H1 (cell line): ENCODE measurements at regions not wholly inside any gene's neighbourhood (a gene's known extent, or its start where the extent isn't known, plus 50 kb on each side); places are given as distances from the start of the nearest gene placed in this dataset.
"Not testable (repeated sequence)": the region's sequence is repeated elsewhere in the genome, so short reads cannot be mapped to it uniquely, and the experiment has no call there.

Source experiments
- CTCF ChIA-PET: fragments of 300-600 bp; sonication (Branson Sonifier 250); formaldehyde crosslinking; loops from one replicate; lab custom pipeline; 2021; ENCODE audit not compliant: partially characterized antibody; lab: Charles Lee
- POLR2A ChIA-PET: fragments of 300-600 bp; sonication (Branson Sonifier 250); formaldehyde crosslinking; loops from one replicate; lab custom pipeline; 2021; ENCODE audit warnings: inconsistent platforms; ENCODE audit not compliant: partially characterized antibody; lab: Charles Lee
- DNase-seq, 2 experiments: peaks; one replicate each; pipeline versions ENCODE4 v3.0.0 to v3.0.0-alpha.2; 2010 to 2022; ENCODE audit warnings: low spot score in 2 of 2, low read depth in 1 of 2, mixed read lengths in 1 of 2
- FAIRE-seq: peaks from 2 replicates; lab custom pipeline; 2011; peaks lifted over from hg19 to GRCh38; lab: Jason Lieb, UNC
- H2AFZ ChIP-seq: 2 replicates; pipeline ENCODE4 v1.8.1; 2012; ENCODE audit warnings: low read length, inconsistent platforms
- H2AK5ac ChIP-seq: 2 replicates; pipeline ENCODE4 v1.6.1; 2013; ENCODE audit warnings: low read depth, low read length
- H2BK120ac ChIP-seq: replicated peaks from 2 replicates; pipeline ENCODE3; 2013; ENCODE audit warnings: low read depth, low read length, inconsistent platforms
- H2BK12ac ChIP-seq: 2 replicates; pipeline ENCODE4 v1.6.1; 2013; ENCODE audit warnings: low read depth, low read length
- H2BK15ac ChIP-seq: 2 replicates; pipeline ENCODE4 v1.6.1; 2013; ENCODE audit warnings: low read length
- H2BK20ac ChIP-seq: 2 replicates; pipeline ENCODE4 v1.6.1; 2013; ENCODE audit warnings: low read length
- H2BK5ac ChIP-seq: 2 replicates; pipeline ENCODE4 v1.6.1; 2013; ENCODE audit warnings: low read depth, low read length
- H3K14ac ChIP-seq: 2 replicates; pipeline ENCODE4 v1.6.1; 2013; ENCODE audit warnings: inconsistent platforms; ENCODE audit not compliant: insufficient read length
- H3K18ac ChIP-seq: 2 replicates; pipeline ENCODE4 v1.6.1; 2013; ENCODE audit warnings: low read length; ENCODE audit errors: extremely low read depth
- H3K23ac ChIP-seq: 2 replicates; pipeline ENCODE4 v1.6.1; 2013; ENCODE audit warnings: inconsistent platforms; ENCODE audit not compliant: insufficient read length
- H3K23me2 ChIP-seq: 2 replicates; pipeline ENCODE4 v1.6.1; 2013; ENCODE audit warnings: low read depth, low read length
- H3K27ac ChIP-seq: 2 replicates; pipeline ENCODE4 v1.6.1; 2011; ENCODE audit warnings: low read depth, low read length, inconsistent platforms
- H3K27me3 ChIP-seq, 4 experiments: replicated peaks in 1 of 4; 1 replicate in 1 of 4; 2 replicates in 3 of 4; pipeline versions ENCODE4 v1.6.1 to v1.8.1; 2011 to 2013; ENCODE audit warnings: low read length in 3 of 4, mild to moderate bottlenecking in 3 of 4, inconsistent platforms in 2 of 4, mixed read lengths in 2 of 4, moderate library complexity in 1 of 4; ENCODE audit not compliant: control insufficient read depth in 3 of 4, insufficient read depth in 3 of 4; ENCODE audit errors: extremely low read depth in 1 of 4
- H3K36me3 ChIP-seq, 4 experiments: 2 replicates each; pipeline versions ENCODE4 v1.6.1 to v1.8.1; 2011 to 2013; ENCODE audit warnings: mild to moderate bottlenecking in 4 of 4, low read length in 3 of 4, moderate library complexity in 2 of 4, control low read depth in 1 of 4, inconsistent platforms in 1 of 4; ENCODE audit not compliant: insufficient read depth in 4 of 4, control insufficient read depth in 2 of 4
- H3K4ac ChIP-seq: replicated peaks from 2 replicates; pipeline ENCODE3; 2013; ENCODE audit warnings: low read length, low read depth, mixed read lengths, inconsistent platforms; ENCODE audit not compliant: insufficient read length
- H3K4me1 ChIP-seq, 4 experiments: replicated peaks in 1 of 4; 1 replicate in 1 of 4; 2 replicates in 3 of 4; pipeline versions ENCODE4 v1.6.1 to v1.8.1; 2011 to 2013; ENCODE audit warnings: low read length in 3 of 4, inconsistent platforms in 2 of 4, mixed read lengths in 1 of 4; ENCODE audit not compliant: insufficient read depth in 4 of 4, control insufficient read depth in 3 of 4
- H3K4me2 ChIP-seq, 2 experiments: 2 replicates each; pipeline versions ENCODE4 v1.6.1 to v1.8.1; 2011 to 2013; ENCODE audit warnings: low read depth in 2 of 2, low read length in 2 of 2, control low read depth in 1 of 2, inconsistent platforms in 1 of 2, mild to moderate bottlenecking in 1 of 2; ENCODE audit not compliant: insufficient read depth in 1 of 2
- H3K4me3 ChIP-seq, 4 experiments: fragments of 200-600, 300-600 bp in 1 of 4; sonication (generic), shearing (Covaris generic), sonication (Bioruptor Twin) in 1 of 4; 2 replicates each; pipeline versions ENCODE4 v1.5.1 to v1.8.1; 2011 to 2016; ENCODE audit warnings: low read length in 4 of 4, low read depth in 3 of 4, control low read depth in 2 of 4, inconsistent platforms in 2 of 4, mild to moderate bottlenecking in 2 of 4, mixed read lengths in 1 of 4, moderate library complexity in 1 of 4; ENCODE audit not compliant: insufficient read depth in 2 of 4; ENCODE audit errors: extremely low read depth in 1 of 4
- H3K56ac ChIP-seq: replicated peaks from 2 replicates; pipeline ENCODE3; 2013; ENCODE audit warnings: low read depth, mild to moderate bottlenecking, mixed read lengths, low read length, inconsistent platforms; ENCODE audit not compliant: insufficient read length
- H3K79me1 ChIP-seq: 2 replicates; pipeline ENCODE4 v1.6.1; 2013; ENCODE audit warnings: low read depth, low read length, control low read depth
- H3K79me2 ChIP-seq, 2 experiments: 2 replicates each; pipeline versions ENCODE4 v1.6.1 to v1.8.1; 2012 to 2013; ENCODE audit warnings: low read length in 2 of 2, mild to moderate bottlenecking in 2 of 2, inconsistent platforms in 1 of 2; ENCODE audit not compliant: insufficient read depth in 2 of 2, control insufficient read depth in 1 of 2
- H3K9ac ChIP-seq, 4 experiments: replicated peaks in 1 of 4; 1 replicate in 1 of 4; 2 replicates in 3 of 4; pipeline versions ENCODE4 v1.6.1 to v1.8.1; 2011 to 2013; ENCODE audit warnings: low read depth in 3 of 4, low read length in 3 of 4, control low read depth in 2 of 4, mild to moderate bottlenecking in 2 of 4, moderate library complexity in 2 of 4, inconsistent platforms in 1 of 4; ENCODE audit errors: extremely low read depth in 1 of 4
- H3K9me3 ChIP-seq, 2 experiments: 2 replicates each; pipeline versions ENCODE4 v1.6.1 to v1.8.1; 2012 to 2013; ENCODE audit warnings: mild to moderate bottlenecking in 2 of 2, moderate library complexity in 2 of 2, control low read depth in 1 of 2, inconsistent platforms in 1 of 2, low read depth in 1 of 2, low read length in 1 of 2, mixed read lengths in 1 of 2; ENCODE audit not compliant: insufficient read depth in 2 of 2
- H4K20me1 ChIP-seq, 2 experiments: replicated peaks in 1 of 2; 2 replicates each; pipeline versions ENCODE3 to v1.8.1; 2011 to 2013; ENCODE audit warnings: inconsistent platforms in 2 of 2, low read length in 2 of 2, mild to moderate bottlenecking in 1 of 2; ENCODE audit not compliant: insufficient read depth in 2 of 2, control insufficient read depth in 1 of 2
- H4K5ac ChIP-seq: 2 replicates; pipeline ENCODE4 v1.6.1; 2013; ENCODE audit warnings: low read length, low read depth, mixed read lengths, inconsistent platforms; ENCODE audit not compliant: insufficient read length
- H4K8ac ChIP-seq: 2 replicates; pipeline ENCODE4 v1.8.0; 2013; ENCODE audit warnings: mild to moderate bottlenecking, moderate library complexity, low read length, inconsistent platforms; ENCODE audit not compliant: insufficient read depth; ENCODE audit errors: extremely low read depth
- H4K91ac ChIP-seq: replicated peaks from 2 replicates; pipeline ENCODE3; 2013; ENCODE audit warnings: low read length, mixed read lengths, inconsistent platforms; ENCODE audit not compliant: insufficient read length
- WGBS, 2 experiments: shearing (Covaris generic) in 1 of 2; methylation state at CpG; one replicate each; pipeline versions ENCODE4 v1.1.6 to v1.1.7; 2013 to 2015; ENCODE audit warnings: low lambda C conversion rate in 2 of 2, mixed read lengths in 2 of 2, inconsistent platforms in 1 of 2, low coverage in 1 of 2, missing lambda C conversion rate in 1 of 2; ENCODE audit not compliant: insufficient replicate concordance in 2 of 2, insufficient coverage in 1 of 2, insufficient read length in 1 of 2; ENCODE audit errors: extremely low coverage in 1 of 2, missing lambda C conversion rate in 1 of 2; 5-methylcytosine and 5-hydroxymethylcytosine counted together

DNA sequence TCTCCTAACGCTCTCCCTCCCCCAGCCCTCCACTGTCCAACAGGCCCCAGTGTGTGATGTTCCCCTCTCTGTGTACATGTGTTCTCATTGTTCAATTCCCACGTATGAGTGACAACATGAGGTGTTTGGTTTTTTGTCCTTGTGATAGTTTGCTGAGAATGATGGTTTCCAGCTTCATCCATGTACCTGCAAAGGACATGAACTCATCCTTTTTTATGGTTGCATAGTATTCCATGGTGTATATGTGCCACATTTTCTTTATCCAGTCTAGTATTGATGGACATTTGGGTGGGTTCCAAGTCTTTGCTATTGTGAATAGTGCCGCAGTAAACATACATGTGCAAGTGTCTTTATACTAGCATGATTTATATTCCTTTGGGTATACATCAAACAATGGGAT lies 347.4 kb downstream of the MAGEE1 start:
- H2AFZ ChIP-seq = not testable (repeated sequence)

More for the DNA sequence above, 347.4 kb downstream of the MAGEE1 start:
- H3K36me3 ChIP-seq, POLR2A ChIA-PET, H2BK5ac ChIP-seq, H3K79me1 ChIP-seq, H3K14ac ChIP-seq, H3K4me1 ChIP-seq, H3K23ac ChIP-seq, H3K27ac ChIP-seq, CTCF ChIA-PET, H4K20me1 ChIP-seq, H3K79me2 ChIP-seq, H2AK5ac ChIP-seq, H3K18ac ChIP-seq, H3K56ac ChIP-seq, DNase-seq, H2BK20ac ChIP-seq, H3K4me2 ChIP-seq, H2BK15ac ChIP-seq, H3K4ac ChIP-seq, H4K5ac ChIP-seq, H3K23me2 ChIP-seq, H4K8ac ChIP-seq, H2BK120ac ChIP-seq, H3K9ac ChIP-seq, FAIRE-seq, H4K91ac ChIP-seq, H3K9me3 ChIP-seq, H3K4me3 ChIP-seq, H3K27me3 ChIP-seq, H2BK12ac ChIP-seq: not testable (repeated sequence)
- WGBS, 2 experiments = 94% methylated on average over 3 of the region's 3 CpGs; no CpG with 5 or more reads in 1 of the 2 experiments
